ENCODE measurements at regions not wholly inside any gene's neighbourhood (a gene's known extent, or its start where the extent isn't known, plus 50 kb on each side); places are given as distances from the start of the nearest gene placed in this dataset.

GRCh38 chr7:82527851-82528250 is 84.3 kb upstream of the CACNA2D1 start:
- Histone ChIP-seq H3K4me3 (ENCODE audit: low read length) (no peak overlapping the region), H3K9me2 (replicated peaks; ENCODE audit: low read length) (no peaks in the 10 kb centered on the region), H3K27ac (ENCODE audit: low read length) (no peak overlapping the region), H3F3A (ENCODE audit: low read length, unreplicated experiment) (no peaks in the 10 kb centered on the region), H3K9me3 (ENCODE audit: low read length) (no peaks in the 10 kb centered on the region), H3K79me2 (ENCODE audit: low read length) (no peaks in the 10 kb centered on the region), H3K9ac (ENCODE audit: low read length) (no peak overlapping the region), H3K4me1 (ENCODE audit: insufficient read depth, low read length) (no peaks in the 10 kb centered on the region; the same call in 1 of the 2 replicates), H2AFZ (ENCODE audit: low read length) (no peak overlapping the region), H3K4me2 (ENCODE audit: low read length) (no peak overlapping the region), H4K20me1 (ENCODE audit: low read length) (no peaks in the 10 kb centered on the region), H3K36me3 (ENCODE audit: low read depth, low read length) (no peaks in the 10 kb centered on the region), H3K27me3 (ENCODE audit: low read length) (no peaks in the 10 kb centered on the region)
- ATAC-seq (no peak), DNase-seq (peak; percentile 23)
- ChIA-PET CTCF (no interaction called here), POLR2A (ENCODE audit: unreplicated experiment) (no interaction called here)
- intact Hi-C loops (cut with micrococcal nuclease): no loop called here
- no peak for TF ChIP-seq EZH2phosphoT487 (IDR thresholded peaks at IDR 0.05; ENCODE audit: borderline replicate concordance, low read length)
- TF ChIP-seq EZH2 (IDR thresholded peaks at IDR 0.05; ENCODE audit: low read length, unreplicated experiment): no peak
- TF ChIP-seq CTCF (conservative IDR thresholded peaks at IDR 0.05; ENCODE audit: low read depth, low read length): no peak
- BruUV-seq (replicated peaks): no TSS peak

GRCh38 chr7:82521906-82522445 is 78.4 kb upstream of the CACNA2D1 start:
- TF ChIP-seq EZH2 (IDR thresholded peaks at IDR 0.05; ENCODE audit: low read length, unreplicated experiment) (no peak), EZH2phosphoT487 (IDR thresholded peaks at IDR 0.05; ENCODE audit: borderline replicate concordance, low read length) (no peak), CTCF (conservative IDR thresholded peaks at IDR 0.05; ENCODE audit: low read depth, low read length) (no peak)
- DNase-seq (peak; percentile 6), ATAC-seq (peak; percentile 45)
- H3K4me3 ChIP-seq (ENCODE audit: low read length): no peak overlapping the region
- H3K36me3 ChIP-seq (ENCODE audit: low read depth, low read length): no peaks in the 10 kb centered on the region
- BruUV-seq (replicated peaks): no TSS peak
- no peaks in the 10 kb centered on the region for H3K9me2 ChIP-seq (replicated peaks; ENCODE audit: low read length)
- H3K27me3 ChIP-seq (ENCODE audit: low read length): 0 out of 2 replicates have a peak, but pooled peaks cover 9% of the 10 kb centered on the region
- no peaks in the 10 kb centered on the region for H3K79me2 ChIP-seq (ENCODE audit: low read length)
- H3K4me2 ChIP-seq (ENCODE audit: low read length): no peak overlapping the region
- H4K20me1 ChIP-seq (ENCODE audit: low read length): no peaks in the 10 kb centered on the region
- H3K9me3 ChIP-seq (ENCODE audit: low read length): no peaks in the 10 kb centered on the region
- intact Hi-C loops (cut with micrococcal nuclease): no loop called here
- no peak overlapping the region for H2AFZ ChIP-seq (ENCODE audit: low read length)
- POLR2A ChIA-PET (ENCODE audit: unreplicated experiment): no interaction called here
- CTCF ChIA-PET: no interaction called here
- H3F3A ChIP-seq (ENCODE audit: low read length, unreplicated experiment): no peaks in the 10 kb centered on the region
- H3K4me1 ChIP-seq (ENCODE audit: insufficient read depth, low read length): no peaks in the 10 kb centered on the region
- no peak overlapping the region for H3K27ac ChIP-seq (ENCODE audit: low read length)
- no peak overlapping the region for H3K9ac ChIP-seq (ENCODE audit: low read length)

- no peak for TF ChIP-seq EZH2 (IDR thresholded peaks at IDR 0.05; ENCODE audit: low read length, unreplicated experiment)
- TF ChIP-seq EZH2phosphoT487 (IDR thresholded peaks at IDR 0.05; ENCODE audit: borderline replicate concordance, low read length): no peak
- TF ChIP-seq CTCF (conservative IDR thresholded peaks at IDR 0.05; ENCODE audit: low read depth, low read length): no peak
- no peaks in the 10 kb centered on the region for H3K9me3 ChIP-seq (ENCODE audit: low read length)
- H3F3A ChIP-seq (ENCODE audit: low read length, unreplicated experiment): no peaks in the 10 kb centered on the region
- H3K27ac ChIP-seq (ENCODE audit: low read length): no peak overlapping the region
- no peak overlapping the region for H3K4me2 ChIP-seq (ENCODE audit: low read length)
- DNase-seq: no peak
- no peak overlapping the region for H3K9ac ChIP-seq (ENCODE audit: low read length)
- H3K36me3 ChIP-seq (ENCODE audit: low read depth, low read length): no peaks in the 10 kb centered on the region
- no peak overlapping the region for H2AFZ ChIP-seq (ENCODE audit: low read length)
- intact Hi-C loops (cut with micrococcal nuclease): no loop called here
- H3K4me1 ChIP-seq (ENCODE audit: insufficient read depth, low read length): no peaks in the 10 kb centered on the region
- ChIA-PET POLR2A (ENCODE audit: unreplicated experiment) (no interaction called here), CTCF (no interaction called here)
- H3K79me2 ChIP-seq (ENCODE audit: low read length): no peaks in the 10 kb centered on the region
- no peaks in the 10 kb centered on the region for H4K20me1 ChIP-seq (ENCODE audit: low read length)
- BruUV-seq (replicated peaks): no TSS peak
- H3K4me3 ChIP-seq (ENCODE audit: low read length): no peak overlapping the region
- peaks cover 16% of the 10 kb centered on the region for H3K27me3 ChIP-seq (ENCODE audit: low read length)
- ATAC-seq: no peak
- H3K9me2 ChIP-seq (replicated peaks; ENCODE audit: low read length): no peaks in the 10 kb centered on the region
These were observed 73.5 kb upstream of the CACNA2D1 start for GRCh38 chr7:82517050-82517449.

All from PC-3 (cell line).